HepG2 (cell line): ENCODE measurements at regions not wholly inside any gene's neighbourhood (a gene's known extent, or its start where the extent isn't known, plus 50 kb on each side); places are given as distances from the start of the nearest gene placed in this dataset.

Source experiments
- BRD4 ChIP-seq: sonication (generic); formaldehyde crosslinking; IDR thresholded peaks from 2 replicates; pipeline ENCODE4 v1.4.0; 2020; ENCODE audit warnings: missing genetic modification reagents
- ZBTB7A ChIP-seq: sonication (generic); formaldehyde crosslinking; IDR thresholded peaks from 2 replicates; pipeline ENCODE4 v1.8.0; 2022; ENCODE audit warnings: mild to moderate bottlenecking, missing genetic modification reagents
- ZNF274 ChIP-seq: sonication (generic); formaldehyde crosslinking; IDR thresholded peaks from 2 replicates; pipeline ENCODE4 v1.5.1; 2020; ENCODE audit warnings: mild to moderate bottlenecking, missing genetic modification reagents
- TF ChIP-seq, protein P1 (sequence below): sonication (generic); formaldehyde crosslinking; IDR thresholded peaks from 2 replicates; pipeline ENCODE4 v1.4.0; 2020; ENCODE audit warnings: missing genetic modification reagents, mild to moderate bottlenecking, borderline replicate concordance

DNA sequence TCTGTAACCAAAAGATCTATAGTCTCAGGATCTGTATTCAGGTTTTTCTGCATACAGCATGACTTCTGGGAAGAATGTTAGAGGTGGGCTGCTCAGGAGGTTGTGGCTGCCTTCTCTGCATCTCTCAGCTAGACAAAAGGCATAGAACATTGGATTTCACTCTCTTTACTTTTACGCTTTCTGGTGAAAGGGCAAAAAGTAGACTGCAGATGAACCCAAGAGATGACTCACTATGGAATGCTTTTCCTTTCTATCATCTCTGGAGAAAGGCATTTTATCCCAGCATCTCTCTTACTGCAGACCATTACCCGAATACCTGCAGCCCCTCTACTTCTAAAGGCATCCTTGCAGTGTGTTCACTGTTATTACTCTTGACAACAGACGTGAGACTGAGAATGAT lies 222.2 kb downstream of the WNT5A start:
- TF ChIP-seq ZBTB7A (CRISPR knock-in tag) (no peak), BRD4 (CRISPR knock-in tag) (no peak), ZNF274 (CRISPR knock-in tag) (no peak)
- TF ChIP-seq, protein P1, sequence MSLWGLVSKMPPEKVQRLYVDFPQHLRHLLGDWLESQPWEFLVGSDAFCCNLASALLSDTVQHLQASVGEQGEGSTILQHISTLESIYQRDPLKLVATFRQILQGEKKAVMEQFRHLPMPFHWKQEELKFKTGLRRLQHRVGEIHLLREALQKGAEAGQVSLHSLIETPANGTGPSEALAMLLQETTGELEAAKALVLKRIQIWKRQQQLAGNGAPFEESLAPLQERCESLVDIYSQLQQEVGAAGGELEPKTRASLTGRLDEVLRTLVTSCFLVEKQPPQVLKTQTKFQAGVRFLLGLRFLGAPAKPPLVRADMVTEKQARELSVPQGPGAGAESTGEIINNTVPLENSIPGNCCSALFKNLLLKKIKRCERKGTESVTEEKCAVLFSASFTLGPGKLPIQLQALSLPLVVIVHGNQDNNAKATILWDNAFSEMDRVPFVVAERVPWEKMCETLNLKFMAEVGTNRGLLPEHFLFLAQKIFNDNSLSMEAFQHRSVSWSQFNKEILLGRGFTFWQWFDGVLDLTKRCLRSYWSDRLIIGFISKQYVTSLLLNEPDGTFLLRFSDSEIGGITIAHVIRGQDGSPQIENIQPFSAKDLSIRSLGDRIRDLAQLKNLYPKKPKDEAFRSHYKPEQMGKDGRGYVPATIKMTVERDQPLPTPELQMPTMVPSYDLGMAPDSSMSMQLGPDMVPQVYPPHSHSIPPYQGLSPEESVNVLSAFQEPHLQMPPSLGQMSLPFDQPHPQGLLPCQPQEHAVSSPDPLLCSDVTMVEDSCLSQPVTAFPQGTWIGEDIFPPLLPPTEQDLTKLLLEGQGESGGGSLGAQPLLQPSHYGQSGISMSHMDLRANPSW, result no peak
